H1 (cell line): ENCODE measurements at regions not wholly inside any gene's neighbourhood (a gene's known extent, or its start where the extent isn't known, plus 50 kb on each side); places are given as distances from the start of the nearest gene placed in this dataset.

ENCODE experiments used
- ASH2L ChIP-seq: fragments of 200-600, 300-600 bp; sonication (generic); IDR thresholded peaks from one replicate; pipeline ENCODE4 v1.7.1; 2017; ENCODE audit warnings: low read length
- FOSL1 ChIP-seq: IDR thresholded peaks from 2 replicates; pipeline ENCODE4 v1.6.1; 2011; ENCODE audit warnings: mild to moderate bottlenecking, low read depth, low read length, moderate library complexity; ENCODE audit not compliant: insufficient read depth
- NANOG ChIP-seq: IDR thresholded peaks from 2 replicates; pipeline ENCODE4 v1.6.1; 2011; ENCODE audit warnings: low read length, low read depth, mild to moderate bottlenecking, inconsistent platforms; ENCODE audit not compliant: insufficient read depth, poor library complexity, severe bottlenecking
- SP2 ChIP-seq: IDR thresholded peaks from 2 replicates; pipeline ENCODE4 v1.6.1; 2012; ENCODE audit warnings: mild to moderate bottlenecking, low read length, inconsistent platforms

DNA sequence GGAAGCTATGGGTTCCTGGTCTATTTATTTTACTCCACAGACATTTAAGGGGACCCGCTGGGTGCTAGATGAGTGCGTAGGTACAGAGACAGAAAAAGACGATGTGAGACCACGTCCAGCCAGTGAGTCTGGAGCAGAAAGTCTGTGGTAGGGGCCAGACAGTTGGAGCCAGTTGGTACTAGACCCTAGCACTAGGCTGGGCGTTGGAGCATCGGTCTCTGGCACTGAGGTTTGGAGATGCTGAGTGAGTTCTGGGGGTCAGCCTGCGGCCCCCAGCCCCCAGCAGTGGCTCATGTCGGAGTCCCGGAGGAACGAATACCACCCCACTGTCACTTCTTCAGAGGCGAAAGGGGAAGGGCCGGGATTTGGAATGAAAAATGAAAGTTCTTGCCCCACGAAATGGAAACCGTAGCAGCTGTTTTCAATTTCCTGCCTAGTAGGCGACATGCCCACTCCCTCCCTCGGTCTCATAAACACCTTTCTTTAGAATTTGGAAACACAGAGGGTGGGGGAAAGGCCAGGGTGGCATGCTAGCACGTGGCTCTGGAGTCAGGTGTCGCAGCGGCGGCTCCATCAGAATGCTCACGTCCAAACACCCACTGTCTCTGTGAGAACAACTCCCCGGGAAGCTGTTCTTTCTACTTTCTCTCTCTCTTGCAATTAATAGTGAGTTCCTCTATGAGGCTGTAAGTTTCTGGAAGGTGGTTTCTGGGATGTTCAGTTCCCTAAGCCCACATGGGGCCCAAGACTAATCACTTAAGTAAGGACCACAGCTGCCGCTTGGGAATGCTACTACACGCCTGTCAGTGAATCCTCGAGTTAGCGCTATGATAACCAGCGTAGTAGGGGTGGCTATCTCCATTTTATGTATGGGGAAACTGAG, 96.8 kb downstream of the IRF8 start (continued):
- TF ChIP-seq FOSL1 (no peak), ASH2L (no peak), NANOG (no peak), SP2 (no peak)
- TF ChIP-seq, all 59 proteins: peak for 0
